Endothelial cell of umbilical vein (primary cell): ENCODE measurements at regions not wholly inside any gene's neighbourhood (a gene's known extent, or its start where the extent isn't known, plus 50 kb on each side); places are given as distances from the start of the nearest gene placed in this dataset.

Source experiments
- BruUV-seq: library from RNA; stranded (reverse); fragments of 400-500 nt; replicated peaks from 2 replicates; lab custom pipeline; 2021; lab: Mats Ljungman, UMichigan
- CTCF ChIA-PET: fragments of 300-600, 350-600 bp; sonication (Branson Sonifier 250); formaldehyde crosslinking; loops from one replicate; lab custom pipeline; 2021; ENCODE audit warnings: antibody characterized with exemption, inconsistent platforms; lab: Charles Lee
- POLR2A ChIA-PET: fragments of 300-600, 350-600 bp; sonication (Branson Sonifier 250); formaldehyde crosslinking; loops from one replicate; lab custom pipeline; 2021; ENCODE audit warnings: antibody characterized with exemption, inconsistent platforms; lab: Charles Lee
- DNase-seq: peaks from one replicate; pipeline ENCODE4 v3.0.0-alpha.2; 2011; ENCODE audit warnings: low read depth, low spot score
- FAIRE-seq: peaks from 2 replicates; lab custom pipeline; 2011; peaks lifted over from hg19 to GRCh38; lab: Jason Lieb, UNC
- H2AFZ ChIP-seq: 2 replicates; pipeline ENCODE4 v1.6.0; 2012; ENCODE audit warnings: low read depth, low read length, control low read depth, inconsistent platforms
- H3K27ac ChIP-seq: 2 replicates; pipeline ENCODE4 v1.5.1; 2011; ENCODE audit warnings: low read depth, mild to moderate bottlenecking, control low read depth, low read length, moderate library complexity; ENCODE audit not compliant: insufficient read depth
- H3K27me3 ChIP-seq, 2 experiments: 2 replicates each; pipeline versions ENCODE4 v1.6.0 to v1.6.1; 2011; ENCODE audit warnings: low read length in 2 of 2, mixed read lengths in 1 of 2; ENCODE audit not compliant: control insufficient read depth in 2 of 2, insufficient read depth in 2 of 2
- H3K36me3 ChIP-seq, 2 experiments: 2 replicates in 1 of 2; 3 replicates in 1 of 2; pipeline ENCODE4 v1.5.1; 2011; ENCODE audit warnings: low read length in 2 of 2, mild to moderate bottlenecking in 1 of 2, moderate library complexity in 1 of 2; ENCODE audit not compliant: control insufficient read depth in 2 of 2, insufficient read depth in 2 of 2; ENCODE audit errors: extremely low read depth in 1 of 2
- H3K4me1 ChIP-seq: 3 replicates; pipeline ENCODE4 v1.5.1; 2011; ENCODE audit warnings: mild to moderate bottlenecking, low read length; ENCODE audit not compliant: control insufficient read depth, insufficient read depth; ENCODE audit errors: extremely low read depth
- H3K4me2 ChIP-seq: 2 replicates; pipeline ENCODE4 v1.6.1; 2011; ENCODE audit warnings: low read length, control low read depth, mixed read lengths; ENCODE audit not compliant: insufficient read depth
- H3K4me3 ChIP-seq, 3 experiments: fragments of 200-600 bp in 1 of 3; sonication (generic), shearing (Covaris generic) in 1 of 3; replicated peaks in 1 of 3; 2 replicates each; pipeline ENCODE4 v1.5.1; 2011 to 2016; ENCODE audit warnings: control low read depth in 3 of 3, low read length in 3 of 3, mild to moderate bottlenecking in 2 of 3, inconsistent platforms in 1 of 3, low read depth in 1 of 3, moderate library complexity in 1 of 3; ENCODE audit not compliant: insufficient read depth in 1 of 3
- H3K79me2 ChIP-seq: 2 replicates; pipeline ENCODE4 v1.6.0; 2012; ENCODE audit warnings: low read length, inconsistent platforms; ENCODE audit not compliant: control insufficient read depth, insufficient read depth
- H3K9ac ChIP-seq: replicated peaks from 2 replicates; pipeline ENCODE3; 2011; ENCODE audit warnings: low read length, control low read depth; ENCODE audit not compliant: insufficient read depth; ENCODE audit errors: extremely low read depth
- H3K9me1 ChIP-seq: replicated peaks from 3 replicates; pipeline ENCODE4 v1.6.0; 2011; ENCODE audit warnings: mild to moderate bottlenecking, low read length; ENCODE audit not compliant: control insufficient read depth, insufficient read depth; ENCODE audit errors: extremely low read depth
- H3K9me3 ChIP-seq: replicated peaks from 2 replicates; pipeline ENCODE4 v1.5.1; 2012; ENCODE audit warnings: low read length, inconsistent platforms; ENCODE audit not compliant: control insufficient read depth, insufficient read depth
- H4K20me1 ChIP-seq: replicated peaks from 2 replicates; pipeline ENCODE3; 2011; ENCODE audit warnings: mild to moderate bottlenecking, low read length; ENCODE audit not compliant: control insufficient read depth, insufficient read depth; ENCODE audit errors: extremely low read depth
- EZH2 ChIP-seq: IDR thresholded peaks from 2 replicates; pipeline ENCODE4 v1.6.1; 2012; ENCODE audit warnings: borderline replicate concordance, low read depth, mild to moderate bottlenecking, moderate library complexity, low read length, inconsistent platforms; ENCODE audit not compliant: severe bottlenecking
- FOS ChIP-seq: IDR thresholded peaks from 2 replicates; pipeline ENCODE4 v1.6.1; 2011; ENCODE audit warnings: mild to moderate bottlenecking, low read length, moderate library complexity, borderline replicate concordance; ENCODE audit not compliant: insufficient read depth
- GATA2 ChIP-seq: IDR thresholded peaks from 2 replicates; pipeline ENCODE4 v1.7.0; 2011; ENCODE audit warnings: low read depth, mild to moderate bottlenecking, moderate library complexity, mixed read lengths, low read length; ENCODE audit not compliant: insufficient read length, insufficient read depth
- JUN ChIP-seq: IDR thresholded peaks from 2 replicates; pipeline ENCODE4 v1.6.1; 2011; ENCODE audit warnings: borderline replicate concordance, low read depth; ENCODE audit not compliant: insufficient read length, insufficient read depth
- MYC ChIP-seq: IDR thresholded peaks from one replicate; pipeline ENCODE4 v1.6.1; 2011; ENCODE audit warnings: mild to moderate bottlenecking, low read depth, low read length
- POLR2A ChIP-seq: IDR thresholded peaks from 2 replicates; pipeline ENCODE4 v1.6.1; 2012; ENCODE audit warnings: low read depth, mild to moderate bottlenecking, control low read depth, low read length
- POLR2AphosphoS5 ChIP-seq: IDR thresholded peaks from 2 replicates; pipeline ENCODE4 v1.6.1; 2012; ENCODE audit warnings: low read depth, mild to moderate bottlenecking, control low read depth, low read length, moderate library complexity; ENCODE audit not compliant: insufficient read depth
- dilution Hi-C: fragments of 300-500 bp; cut with MboI; formaldehyde crosslinking; loops from one replicate; pipeline ENCODE4 v1.15.0; 2019; ENCODE audit warnings: low sequenced_read_pairs; ENCODE audit not compliant: extremely low pct_ligation_motif_present
- intact Hi-C: fragments of 100-400 bp; cut with micrococcal nuclease; formaldehyde crosslinking; loops from one replicate; pipeline ENCODE4 v1.10.0; 2022
- TF ChIP-seq, protein P1 (sequence below): IDR thresholded peaks from 2 replicates; pipeline ENCODE4 v1.6.1; 2011; ENCODE audit not compliant: insufficient read depth, insufficient read length
- TF ChIP-seq, protein P2 (sequence below), 2 donors: IDR thresholded peaks; 1 replicate in 1 of 2; 2 replicates in 1 of 2; pipeline ENCODE4 v1.5.1; 2011; ENCODE audit warnings: low read length in 2 of 2, mild to moderate bottlenecking in 2 of 2, moderate library complexity in 2 of 2, control low read depth in 1 of 2, inconsistent platforms in 1 of 2, low read depth in 1 of 2; ENCODE audit not compliant: insufficient read depth in 1 of 2; ENCODE audit errors: extremely low read depth in 1 of 2

DNA sequence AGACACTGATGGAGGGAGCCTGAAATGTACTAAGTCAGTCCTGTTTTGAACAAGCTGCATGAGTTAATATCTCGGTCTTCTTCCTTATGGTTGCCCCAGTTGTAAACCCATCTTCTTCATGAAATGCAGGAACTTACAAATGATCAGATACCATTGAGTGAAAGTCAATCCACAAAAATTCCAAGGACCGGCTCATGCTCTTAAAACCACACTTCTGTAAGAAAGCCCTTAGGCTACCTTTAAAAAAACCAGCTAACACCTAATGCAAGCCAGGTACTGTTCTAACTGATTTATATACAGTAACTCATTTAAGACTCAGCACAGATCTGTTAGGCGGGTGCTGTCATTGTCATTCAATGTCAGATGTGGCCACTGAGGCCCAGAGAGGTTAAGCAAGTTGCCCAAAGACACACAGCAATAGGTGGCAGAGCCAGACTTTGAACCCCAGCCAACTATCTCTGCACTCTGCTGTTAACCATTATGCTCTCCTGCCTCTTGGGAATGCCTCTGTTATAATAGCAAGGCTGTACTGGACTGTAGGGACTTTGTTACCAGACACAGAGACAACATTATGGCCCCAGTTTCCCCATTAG, 93.4 kb downstream of the C16orf95 start:
- ChIA-PET CTCF (no interaction called here), POLR2A (no interaction called here)
- BruUV-seq: no TSS peak
- intact Hi-C loops: no loop called here
- Histone ChIP-seq H3K27me3 (peaks cover 4% of the 10 kb centered on the region in 2 experiments), H3K4me2 (no peak overlapping the region), H3K9me1 (no peaks in the 10 kb centered on the region), H2AFZ (no peak overlapping the region), H3K9ac (no peak overlapping the region), H3K4me3 (no peak overlapping the region), H3K27ac (no peak overlapping the region), H3K36me3 (no peaks in the 10 kb centered on the region), H3K9me3 (no peaks in the 10 kb centered on the region), H3K79me2 (no peaks in the 10 kb centered on the region), H3K4me1 (no peaks in the 10 kb centered on the region), H4K20me1 (no peaks in the 10 kb centered on the region)
- DNase-seq: no peak
- no peak for FAIRE-seq
- dilution Hi-C loops: no loop called here
- TF ChIP-seq, protein P1, sequence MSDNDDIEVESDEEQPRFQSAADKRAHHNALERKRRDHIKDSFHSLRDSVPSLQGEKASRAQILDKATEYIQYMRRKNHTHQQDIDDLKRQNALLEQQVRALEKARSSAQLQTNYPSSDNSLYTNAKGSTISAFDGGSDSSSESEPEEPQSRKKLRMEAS: no peak
- TF ChIP-seq GATA2: no peak
- TF ChIP-seq, protein P2, sequence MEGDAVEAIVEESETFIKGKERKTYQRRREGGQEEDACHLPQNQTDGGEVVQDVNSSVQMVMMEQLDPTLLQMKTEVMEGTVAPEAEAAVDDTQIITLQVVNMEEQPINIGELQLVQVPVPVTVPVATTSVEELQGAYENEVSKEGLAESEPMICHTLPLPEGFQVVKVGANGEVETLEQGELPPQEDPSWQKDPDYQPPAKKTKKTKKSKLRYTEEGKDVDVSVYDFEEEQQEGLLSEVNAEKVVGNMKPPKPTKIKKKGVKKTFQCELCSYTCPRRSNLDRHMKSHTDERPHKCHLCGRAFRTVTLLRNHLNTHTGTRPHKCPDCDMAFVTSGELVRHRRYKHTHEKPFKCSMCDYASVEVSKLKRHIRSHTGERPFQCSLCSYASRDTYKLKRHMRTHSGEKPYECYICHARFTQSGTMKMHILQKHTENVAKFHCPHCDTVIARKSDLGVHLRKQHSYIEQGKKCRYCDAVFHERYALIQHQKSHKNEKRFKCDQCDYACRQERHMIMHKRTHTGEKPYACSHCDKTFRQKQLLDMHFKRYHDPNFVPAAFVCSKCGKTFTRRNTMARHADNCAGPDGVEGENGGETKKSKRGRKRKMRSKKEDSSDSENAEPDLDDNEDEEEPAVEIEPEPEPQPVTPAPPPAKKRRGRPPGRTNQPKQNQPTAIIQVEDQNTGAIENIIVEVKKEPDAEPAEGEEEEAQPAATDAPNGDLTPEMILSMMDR (IDR thresholded peaks at IDR 0.05; ENCODE audit: extremely low read depth in 1 of 2, insufficient read depth in 1 of 2, low read depth in 1 of 2, low read length in 2 of 2): no peak
- no peak for TF ChIP-seq MYC
- no peak for TF ChIP-seq EZH2
- TF ChIP-seq FOS: no peak
- no peak for TF ChIP-seq POLR2AphosphoS5
- no peak for TF ChIP-seq POLR2A
- no peak for TF ChIP-seq JUN
